ENCODE measurements at regions not wholly inside any gene's neighbourhood (a gene's known extent, or its start where the extent isn't known, plus 50 kb on each side); places are given as distances from the start of the nearest gene placed in this dataset.

GRCh38 chr4:123455360-123455759 is 58.8 kb downstream of the SPRY1 start:
- no peak for DNase-seq (ENCODE audit: low read depth in 2 of 2)

- no peak for DNase-seq (ENCODE audit: low read depth in 2 of 2)
Observed at GRCh38 chr4:123462007-123462406, 65.4 kb downstream of the SPRY1 start.

- DNase-seq (ENCODE audit: low read depth in 2 of 2): no peak
Observed at GRCh38 chr4:123463869-123464268, 67.3 kb downstream of the SPRY1 start.

- DNase-seq (ENCODE audit: low read depth in 2 of 2): no peak
Observed at GRCh38 chr4:123465416-123465815, 68.8 kb downstream of the SPRY1 start.

- DNase-seq (ENCODE audit: low read depth in 2 of 2): no peak
Observed at GRCh38 chr4:123466080-123466785, 69.6 kb downstream of the SPRY1 start.

GRCh38 chr4:123468479-123469031 is 72.0 kb downstream of the SPRY1 start:
- DNase-seq (ENCODE audit: low read depth in 2 of 2): no peak

GRCh38 chr4:123469245-123469644 is 72.7 kb downstream of the SPRY1 start:
- DNase-seq (ENCODE audit: low read depth in 2 of 2): no peak

- DNase-seq (ENCODE audit: low read depth in 2 of 2): no peak
Observed at GRCh38 chr4:123469696-123470095, 73.1 kb downstream of the SPRY1 start.

- no peak for DNase-seq (ENCODE audit: low read depth in 2 of 2)
Observed at GRCh38 chr4:123470640-123471039, 74.0 kb downstream of the SPRY1 start.

- no peak for DNase-seq (ENCODE audit: low read depth in 2 of 2)
Observed at GRCh38 chr4:123471655-123472369, 75.2 kb downstream of the SPRY1 start.

- DNase-seq (ENCODE audit: low read depth in 2 of 2): no peak
Observed at GRCh38 chr4:123474817-123475216, 78.2 kb downstream of the SPRY1 start.

GRCh38 chr4:123476089-123476488 is 79.5 kb downstream of the SPRY1 start:
- no peak for DNase-seq (ENCODE audit: low read depth in 2 of 2)

GRCh38 chr4:123477711-123478209 is 81.2 kb downstream of the SPRY1 start:
- peak; percentile 24 to 30 for DNase-seq (ENCODE audit: low read depth in 2 of 2)

- DNase-seq (ENCODE audit: low read depth in 2 of 2): no peak
Observed at GRCh38 chr4:123478859-123479345, 82.3 kb downstream of the SPRY1 start.

- DNase-seq (ENCODE audit: low read depth in 2 of 2): no peak
Observed at GRCh38 chr4:123479944-123480343, 83.3 kb downstream of the SPRY1 start.

GRCh38 chr4:123480706-123481418 is 84.3 kb downstream of the SPRY1 start:
- no peak for DNase-seq (ENCODE audit: low read depth in 2 of 2)

GRCh38 chr4:123481717-123482116 is 85.1 kb downstream of the SPRY1 start:
- no peak for DNase-seq (ENCODE audit: low read depth in 2 of 2)

GRCh38 chr4:123484291-123484926 is 87.8 kb downstream of the SPRY1 start:
- no peak for DNase-seq (ENCODE audit: low read depth in 2 of 2)

- no peak for DNase-seq (ENCODE audit: low read depth in 2 of 2)
Observed at GRCh38 chr4:123485601-123486000, 89.0 kb downstream of the SPRY1 start.

- no peak for DNase-seq (ENCODE audit: low read depth in 2 of 2)
Observed at GRCh38 chr4:123488916-123489315, 92.3 kb downstream of the SPRY1 start.

GRCh38 chr4:123495530-123495929 is 98.9 kb downstream of the SPRY1 start:
- no peak for DNase-seq (ENCODE audit: low read depth in 2 of 2)

GRCh38 chr4:123496421-123496820 is 99.8 kb downstream of the SPRY1 start:
- DNase-seq (ENCODE audit: low read depth in 2 of 2): no peak
